GM21619 (cell line): ENCODE measurements at regions not wholly inside any gene's neighbourhood (a gene's known extent, or its start where the extent isn't known, plus 50 kb on each side); places are given as distances from the start of the nearest gene placed in this dataset.

Source experiments
- ATAC-seq: cut with Tn5 transposase; IDR thresholded peaks from one replicate; pipeline ENCODE4 v1.9.1; 2021; ENCODE audit not compliant: unreplicated experiment

DNA sequence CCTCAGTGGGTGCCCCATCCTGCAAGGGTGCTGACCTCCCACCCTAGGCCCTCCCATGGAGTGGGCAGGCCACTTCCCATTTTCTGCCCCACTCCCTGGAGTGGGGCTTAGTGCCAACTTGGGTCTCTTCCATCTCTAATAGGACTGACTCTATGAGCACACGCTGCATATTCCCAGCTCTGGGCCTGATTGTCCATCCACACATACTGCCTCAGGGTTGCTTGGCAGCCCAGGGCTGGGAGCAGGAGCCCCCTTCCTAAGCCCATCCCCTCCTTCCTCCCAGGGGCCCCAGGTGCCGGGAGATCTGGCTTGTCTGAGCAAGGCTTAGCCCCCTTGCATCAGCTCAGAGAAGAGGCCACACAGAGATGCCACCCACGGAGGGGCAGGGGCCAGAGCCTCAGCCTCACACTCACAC, 55.1 kb downstream of the PJA1 start:
- ATAC-seq: no peak

DNA sequence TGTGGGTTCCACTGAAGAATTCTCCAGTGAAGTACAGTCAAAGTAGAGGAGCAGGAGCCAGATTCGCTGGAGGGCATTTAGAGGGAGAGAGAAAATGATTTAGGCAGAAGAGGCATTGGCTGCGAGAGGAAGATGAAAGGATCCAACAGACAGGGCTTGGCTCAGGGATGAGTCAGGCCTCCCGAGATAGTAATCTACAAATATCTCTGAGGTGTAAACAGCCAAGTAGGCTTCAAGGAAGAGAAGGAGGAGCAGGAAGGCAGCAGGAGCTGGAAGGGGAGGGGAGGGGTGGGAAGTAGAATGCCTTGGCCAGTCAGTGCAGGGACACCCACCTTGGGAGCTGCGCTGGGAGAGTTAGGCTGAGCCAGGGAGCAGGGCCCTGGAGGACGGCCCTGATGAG, 55.5 kb downstream of the PJA1 start:
- ATAC-seq: no peak

DNA sequence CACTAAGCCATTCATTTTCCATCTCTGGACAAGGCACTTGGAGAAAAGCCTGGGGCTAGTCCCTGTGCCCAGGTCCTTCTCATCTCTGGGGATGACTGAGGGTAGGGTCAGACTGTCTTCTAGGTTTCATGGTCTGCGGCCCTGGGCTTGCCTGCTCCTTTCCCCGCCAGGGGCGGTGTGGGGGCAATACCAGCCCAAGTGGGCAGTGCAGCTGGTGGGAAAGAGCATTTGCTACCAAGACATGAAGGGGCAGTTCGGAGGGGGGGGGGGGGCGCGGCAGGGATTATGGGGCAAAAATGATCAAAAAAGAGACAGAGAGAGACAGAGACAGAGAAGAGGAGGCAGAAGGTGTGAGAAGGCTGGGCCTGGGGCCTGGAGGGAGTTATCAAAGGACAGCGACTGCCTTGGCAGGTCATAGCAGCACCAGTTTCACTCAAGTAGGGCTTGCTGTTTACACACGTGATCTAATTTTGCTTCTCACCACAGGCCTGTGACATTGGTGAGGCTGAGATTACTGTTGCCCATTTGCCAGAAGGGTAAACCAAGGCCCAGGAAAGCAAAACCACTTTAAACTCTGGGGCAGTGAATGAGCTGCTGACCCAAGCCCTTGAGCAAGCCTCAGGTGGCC, 56.1 kb downstream of the PJA1 start:
- no peak for ATAC-seq

DNA sequence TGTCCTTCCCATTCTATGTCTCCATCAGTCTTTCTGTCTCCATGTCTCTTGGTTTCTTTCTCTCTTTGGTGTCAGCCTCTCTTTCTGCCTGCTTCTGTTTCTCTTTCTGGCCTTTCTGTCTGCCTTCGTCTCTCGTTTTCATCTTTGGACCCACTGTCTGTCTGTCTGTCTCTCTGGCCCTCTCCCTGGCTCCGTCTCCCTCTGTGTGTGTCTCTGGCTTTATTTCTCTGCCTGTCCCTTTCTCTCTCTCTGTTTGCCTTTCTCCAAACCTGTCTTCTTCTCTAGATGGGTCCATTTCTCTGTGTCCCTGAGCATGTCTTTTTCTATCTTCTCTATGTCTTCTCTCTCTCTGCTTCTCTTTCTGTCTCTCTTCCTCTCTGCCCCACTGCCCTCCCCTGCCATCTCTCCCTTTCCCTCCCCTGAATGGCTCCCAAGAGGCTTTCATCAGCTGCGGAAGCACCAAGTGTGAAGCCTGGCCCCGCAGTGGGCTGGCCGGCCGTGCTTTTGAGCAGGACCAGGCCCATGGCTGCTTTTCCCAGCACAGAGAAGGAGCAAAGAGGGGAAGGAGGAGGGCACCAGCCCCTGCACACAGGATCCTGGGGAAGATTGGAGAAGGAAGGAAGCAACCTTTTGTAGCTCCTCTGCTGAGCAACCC, 57.4 kb downstream of the PJA1 start:
- no peak for ATAC-seq

DNA sequence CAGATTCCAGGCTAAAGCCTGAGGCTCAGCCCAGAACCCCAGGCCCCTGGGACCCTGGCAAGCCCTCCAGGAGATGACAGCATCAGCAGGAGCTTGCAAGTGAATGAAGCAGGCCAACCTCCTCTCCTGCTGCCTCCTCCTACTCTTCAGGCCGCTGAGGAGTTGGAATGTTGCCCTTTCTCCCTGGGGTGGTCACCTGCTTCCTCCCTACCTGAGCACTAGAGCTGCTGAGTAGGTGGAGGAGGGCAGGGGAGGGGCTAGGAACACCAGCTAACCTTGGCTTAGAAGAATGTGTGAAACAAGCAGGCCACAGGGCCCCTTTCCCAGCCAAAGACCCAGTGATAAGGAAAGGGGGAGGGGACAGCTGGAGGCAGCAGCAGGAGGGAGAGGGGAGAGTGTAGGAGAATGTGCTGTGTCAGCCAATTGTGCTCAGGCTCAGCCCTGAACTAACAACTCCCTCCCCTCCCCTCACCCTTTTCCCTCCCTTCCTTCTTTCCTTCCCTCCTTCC, 58.0 kb downstream of the PJA1 start:
- no peak for ATAC-seq

DNA sequence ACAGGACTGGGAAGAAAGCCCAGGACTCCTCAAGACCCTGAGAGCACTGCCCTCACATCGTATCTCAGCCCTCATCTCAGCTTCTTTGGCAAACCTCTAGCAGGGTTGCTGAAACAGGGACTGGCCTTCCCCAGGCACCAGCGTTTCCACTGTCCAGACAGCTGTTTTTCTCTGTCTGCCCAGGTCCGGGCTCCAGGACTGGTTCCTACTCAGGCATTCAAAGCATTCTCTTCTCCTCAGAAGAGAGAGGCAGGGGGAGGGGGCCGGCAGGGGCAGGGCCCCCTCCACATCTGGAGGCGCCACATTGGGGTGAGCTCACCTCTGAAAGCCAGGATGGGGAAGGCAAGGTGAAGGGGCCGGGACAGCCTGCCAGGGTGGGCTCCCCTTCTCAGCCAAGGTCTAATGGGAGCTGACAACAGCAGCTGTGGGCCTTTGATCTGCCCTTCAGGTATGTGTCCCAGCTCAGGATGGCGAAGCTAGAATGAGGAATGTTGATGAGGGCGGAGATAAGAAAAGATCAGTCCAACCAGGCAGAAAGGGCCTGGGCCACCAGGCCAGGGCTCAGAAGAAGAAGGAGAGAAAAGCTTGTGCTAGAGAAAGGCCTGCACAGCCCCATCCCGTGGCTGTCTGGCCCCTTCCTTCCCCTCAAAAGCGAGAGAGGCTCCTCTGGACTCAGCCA, 60.4 kb downstream of the PJA1 start:
- ATAC-seq: no peak

DNA sequence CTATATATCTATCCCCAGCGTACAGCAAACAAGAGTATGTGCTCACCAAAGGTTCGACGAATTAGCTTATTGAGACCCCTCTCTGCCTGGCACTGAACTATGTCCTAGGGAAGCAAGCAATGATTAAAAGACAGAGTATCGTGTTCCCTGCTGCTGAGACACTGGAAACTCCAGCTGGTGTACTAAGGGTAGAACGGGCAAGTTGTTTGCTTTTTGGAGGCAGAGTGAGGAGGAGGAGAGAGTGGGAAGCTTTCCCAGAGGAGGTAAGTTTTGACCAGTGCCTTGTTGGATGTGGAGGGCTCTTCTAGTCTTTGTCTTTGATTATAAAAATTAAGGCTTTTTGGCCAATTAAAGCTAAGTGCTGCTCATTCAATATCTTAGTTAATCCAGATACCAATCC, 61.7 kb downstream of the PJA1 start:
- ATAC-seq: no peak

DNA sequence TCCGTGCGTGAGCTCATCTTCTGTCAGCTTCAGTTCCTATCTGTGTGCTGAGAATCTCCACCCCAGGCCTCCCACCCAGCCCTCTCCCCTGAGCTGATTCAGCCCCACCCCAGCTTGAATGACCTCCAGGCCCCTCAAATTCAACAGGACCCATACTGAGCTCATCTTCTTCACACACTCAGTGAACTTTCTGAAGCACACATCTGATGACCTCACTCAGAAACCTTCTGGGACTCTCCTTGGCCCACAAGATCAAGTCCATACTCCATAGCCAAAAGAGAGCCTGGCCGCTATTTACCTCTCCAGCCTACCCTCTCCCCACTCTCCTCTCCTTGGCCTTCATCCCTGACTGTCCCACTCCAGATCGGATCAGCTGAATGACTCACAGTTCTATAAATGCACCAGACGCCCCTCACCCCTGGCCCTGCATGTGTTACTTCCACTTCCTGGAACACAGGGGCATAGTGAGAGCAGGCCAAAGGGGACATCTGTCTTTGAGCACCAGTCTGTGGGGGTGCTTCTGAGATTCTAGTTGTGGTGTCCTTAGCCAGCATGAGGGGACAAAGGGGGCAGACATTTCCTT, 62.5 kb downstream of the PJA1 start:
- ATAC-seq: no peak

DNA sequence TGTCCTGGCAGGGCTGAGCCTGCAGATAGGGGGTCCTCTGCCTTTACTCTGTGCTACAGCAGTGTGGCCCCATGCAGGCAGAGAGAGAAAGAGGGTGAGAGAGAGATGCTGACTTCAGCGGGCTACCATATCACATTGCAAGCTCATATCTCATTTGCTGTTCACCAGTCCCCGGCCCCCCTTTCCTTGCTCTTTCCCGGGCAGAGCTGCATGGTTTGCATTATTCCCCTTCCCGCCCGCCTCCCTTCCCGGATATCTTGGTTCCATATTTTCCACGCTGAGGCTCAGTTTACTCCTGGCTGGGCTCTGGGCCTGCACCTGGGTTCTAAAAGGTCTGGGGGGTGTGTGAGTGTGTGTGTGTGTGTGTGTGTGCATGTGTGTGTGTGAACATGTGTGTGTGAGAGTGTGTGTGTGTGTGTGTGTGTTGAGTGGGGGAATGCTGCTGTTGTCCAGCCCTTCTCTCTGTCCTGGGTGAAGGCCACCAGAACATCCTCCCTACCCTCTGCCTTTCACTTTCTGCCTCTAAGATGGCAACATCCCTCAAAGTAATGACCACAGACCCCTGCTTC, 63.5 kb downstream of the PJA1 start:
- ATAC-seq: no peak

DNA sequence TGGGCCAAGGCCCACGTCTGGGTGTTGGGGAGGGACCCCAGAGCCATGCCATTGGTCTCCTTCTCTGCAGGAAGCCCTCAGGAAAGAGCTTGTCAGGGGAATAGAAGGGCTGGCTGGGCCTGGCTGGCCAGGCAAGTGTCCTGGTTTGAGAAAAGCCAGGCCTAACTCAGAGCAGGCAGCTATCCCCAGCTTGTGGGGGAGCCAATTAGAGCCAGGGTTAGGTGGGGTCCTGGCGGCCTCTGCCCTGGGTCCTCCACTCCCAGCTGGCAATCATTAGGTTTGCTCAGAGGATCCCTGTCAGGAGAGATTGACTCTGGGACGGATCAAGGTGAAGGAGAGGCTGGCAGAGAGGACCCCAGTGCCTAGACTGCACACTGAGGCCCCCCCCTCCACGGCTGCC, 64.8 kb downstream of the PJA1 start:
- no peak for ATAC-seq

DNA sequence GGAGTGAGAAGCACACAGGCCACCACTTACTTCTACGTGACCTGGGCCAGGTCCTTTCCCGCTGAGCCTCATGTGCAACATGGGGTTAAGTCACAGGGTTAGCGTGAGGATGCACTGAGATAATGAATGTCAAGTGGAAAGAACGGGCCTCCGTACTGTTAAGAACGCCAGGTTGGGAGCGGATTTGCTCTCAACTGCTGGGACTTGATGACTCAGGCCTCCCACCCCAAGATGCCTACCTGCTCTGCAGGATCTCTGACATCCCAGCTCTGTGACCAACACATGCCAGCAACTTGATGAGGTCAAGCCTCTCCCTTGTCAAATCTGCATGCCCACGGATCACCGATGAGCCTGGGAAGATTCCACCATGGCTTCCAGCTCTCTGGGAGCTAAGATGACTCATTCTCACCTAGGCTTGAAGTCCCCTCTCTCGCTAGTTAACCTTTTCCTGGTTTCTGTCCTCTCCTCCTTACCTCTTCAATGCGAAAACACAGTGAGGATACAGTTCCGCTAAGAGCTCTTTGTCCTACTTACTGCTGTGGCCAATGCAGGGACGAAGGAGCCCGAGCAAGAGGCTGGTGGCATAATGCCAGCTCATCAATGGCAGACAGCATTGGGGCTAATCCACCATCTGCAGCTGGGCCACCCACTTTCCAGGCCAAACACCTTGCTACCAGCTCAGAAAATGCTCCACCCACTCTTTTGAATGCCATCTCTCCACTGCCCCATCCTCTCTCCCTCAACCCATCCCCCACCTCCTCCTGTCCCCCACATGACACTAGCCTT, 67.6 kb downstream of the PJA1 start:
- ATAC-seq: no peak

DNA sequence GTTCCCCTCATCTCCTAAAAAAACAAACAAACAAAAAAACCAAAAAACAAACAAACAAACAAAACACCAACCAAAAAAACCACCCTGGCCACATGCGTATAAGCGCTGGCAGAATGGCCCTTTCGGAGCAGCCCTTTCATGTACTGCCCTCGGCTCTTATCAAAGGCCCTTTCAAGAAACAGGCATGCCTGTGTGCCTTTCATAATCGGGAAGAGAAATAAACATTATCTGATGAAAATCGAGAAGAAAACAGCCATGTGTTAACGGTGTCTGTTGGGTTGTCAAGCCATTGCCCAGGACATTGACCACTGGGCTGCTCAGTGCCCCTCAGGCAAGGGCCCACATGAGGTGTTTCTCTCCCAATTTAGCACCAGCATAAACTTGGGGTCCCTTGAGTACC, 68.3 kb downstream of the PJA1 start:
- ATAC-seq: no peak

DNA sequence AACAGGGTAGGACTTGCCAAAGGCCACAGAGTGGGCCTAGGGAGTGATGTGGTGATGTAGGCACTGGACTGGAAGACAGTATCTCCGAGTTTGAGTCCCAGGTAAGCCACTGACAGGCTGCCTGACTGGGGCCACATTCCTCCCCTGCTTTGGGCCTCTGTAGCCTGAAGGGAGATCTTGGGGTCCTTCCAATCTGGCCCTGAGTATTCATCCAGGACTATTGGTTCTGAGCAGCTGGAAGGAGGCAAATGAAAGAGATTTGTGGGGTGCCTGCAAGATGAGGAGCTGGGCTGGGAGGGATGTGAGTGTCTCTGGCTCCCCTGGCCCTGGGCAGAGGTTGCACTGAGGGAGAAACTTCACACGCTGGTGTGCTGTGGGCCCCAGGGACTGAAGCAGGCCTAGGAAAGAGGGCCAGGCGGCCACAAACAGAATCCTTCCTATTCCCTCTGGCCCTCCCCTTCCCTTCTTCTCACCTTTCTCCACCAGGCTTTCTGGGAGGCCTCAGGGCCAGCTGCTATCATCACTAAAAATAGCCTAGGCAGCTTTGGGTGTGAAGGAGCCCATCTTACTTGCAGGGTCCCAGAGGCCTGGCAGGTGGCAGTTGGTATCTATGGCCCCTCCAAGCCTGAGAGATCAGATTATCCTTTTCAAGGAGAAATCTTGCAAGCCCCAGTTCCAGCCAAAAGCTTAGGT, 70.1 kb downstream of the PJA1 start:
- no peak for ATAC-seq

DNA sequence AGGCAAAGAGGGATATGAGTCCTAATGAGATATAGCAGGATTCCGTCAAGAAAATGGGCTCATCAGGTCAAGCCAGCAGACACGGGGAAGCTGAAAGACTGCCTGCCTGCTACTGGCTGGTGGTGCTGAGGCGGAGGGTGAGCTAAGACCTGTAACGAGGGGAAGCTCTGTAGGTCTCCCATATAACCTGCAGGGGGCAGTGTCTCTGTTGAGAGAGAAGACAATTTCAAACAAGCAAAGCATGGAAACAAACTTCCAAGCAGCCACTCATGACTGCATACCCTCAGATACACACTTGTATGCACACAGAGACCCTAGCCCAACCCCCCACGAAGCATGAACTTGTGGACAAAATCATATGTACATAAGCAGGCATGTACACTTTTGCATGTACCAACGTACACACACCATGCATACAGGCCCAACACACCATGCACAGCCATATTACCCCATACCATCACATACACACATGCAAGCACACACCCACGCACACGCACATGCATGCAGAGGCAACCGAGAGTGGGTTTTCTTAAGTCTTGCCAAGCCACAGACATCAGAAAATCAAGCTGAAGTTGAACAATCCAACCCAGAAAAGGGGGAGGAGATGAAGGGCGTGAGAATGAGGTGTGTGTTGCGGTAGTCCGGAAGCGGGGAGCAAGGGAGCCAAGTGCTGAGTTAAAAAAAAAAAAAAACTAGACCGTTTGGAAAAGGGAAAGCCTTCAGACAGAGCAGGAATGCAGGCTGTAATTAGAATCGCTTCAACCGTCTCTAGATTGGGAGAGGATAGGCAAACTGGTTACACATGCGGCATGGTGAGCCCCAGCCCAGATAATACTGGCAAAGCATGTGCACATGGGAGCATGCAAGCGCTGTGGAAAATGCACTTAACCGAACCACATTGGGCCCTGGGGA, 71.0 kb downstream of the PJA1 start:
- ATAC-seq: peak; percentile 60

DNA sequence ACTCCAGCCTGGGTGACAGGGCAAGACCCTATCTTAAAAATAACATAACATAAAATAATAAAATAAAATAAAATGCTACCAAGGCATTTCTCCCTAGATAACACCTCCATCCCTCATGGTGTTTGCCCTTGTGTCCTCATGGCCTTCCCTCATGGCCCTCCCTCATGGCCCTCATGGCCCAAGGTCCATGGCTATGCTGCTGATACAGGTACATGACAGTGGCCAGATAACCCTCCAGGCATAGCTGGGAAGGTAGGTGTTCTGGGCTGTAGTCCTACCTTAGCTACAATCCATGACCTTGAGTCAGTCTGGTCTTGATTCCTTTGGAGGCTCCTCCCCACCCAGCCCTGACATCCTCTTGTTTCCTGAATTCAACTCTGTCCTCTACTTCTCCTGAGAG, 75.2 kb downstream of the PJA1 start:
- no peak for ATAC-seq

DNA sequence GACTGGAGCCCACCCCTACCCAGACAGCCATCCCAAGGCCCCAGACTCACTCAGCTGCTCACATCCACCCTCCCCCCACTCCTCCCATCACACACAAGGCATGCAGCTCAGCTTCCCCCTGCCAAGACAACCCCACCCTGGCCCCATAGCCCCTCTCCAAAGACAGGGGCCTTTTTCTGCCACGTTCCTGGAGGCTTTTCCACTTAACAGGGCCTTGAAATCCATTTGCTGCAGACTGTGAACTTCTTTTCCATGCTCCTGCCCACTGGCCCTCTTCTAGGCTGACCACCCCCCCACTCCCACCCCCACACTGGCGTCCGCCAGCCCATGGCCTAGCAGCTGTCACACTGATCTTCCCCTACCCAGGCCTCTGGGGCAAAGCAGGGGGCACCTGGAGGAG, 76.0 kb downstream of the PJA1 start:
- no peak for ATAC-seq

DNA sequence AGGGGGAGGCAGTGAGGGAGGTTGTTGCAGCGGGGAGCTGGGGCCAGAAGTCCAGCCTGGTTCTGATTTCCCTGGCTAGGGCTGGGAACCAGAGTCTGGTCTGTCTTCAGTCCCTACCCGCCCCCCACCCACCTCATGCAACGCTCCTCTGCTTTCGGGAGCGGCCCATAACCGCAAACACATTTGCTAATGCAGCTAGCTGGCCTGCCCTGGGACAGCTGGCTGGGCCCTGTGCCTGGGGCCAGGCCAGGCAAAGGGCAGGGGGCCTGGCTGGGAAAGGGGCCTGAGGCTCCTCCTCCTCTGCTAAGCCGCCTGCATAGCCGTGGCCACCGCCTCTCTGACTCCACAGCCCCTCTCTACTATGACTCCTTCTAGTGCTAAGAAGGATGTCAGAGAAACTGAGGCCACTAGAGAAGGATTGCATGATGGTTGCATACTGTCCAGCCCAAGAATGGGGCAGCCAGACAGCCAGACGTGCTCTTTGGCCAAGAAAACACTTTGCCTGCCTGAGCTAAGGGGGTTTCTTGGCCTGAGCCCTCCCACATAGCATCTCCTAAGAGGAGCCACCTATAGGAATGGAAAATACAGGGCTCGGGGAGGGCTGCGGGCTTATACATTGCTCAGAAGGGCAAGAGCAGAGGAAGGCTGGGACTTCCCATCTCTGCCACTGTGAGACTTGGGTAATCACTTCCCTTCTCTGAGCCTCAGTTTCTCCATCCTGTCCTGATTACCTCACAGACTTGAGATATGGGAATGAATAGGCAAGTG, 76.9 kb downstream of the PJA1 start:
- no peak for ATAC-seq

DNA sequence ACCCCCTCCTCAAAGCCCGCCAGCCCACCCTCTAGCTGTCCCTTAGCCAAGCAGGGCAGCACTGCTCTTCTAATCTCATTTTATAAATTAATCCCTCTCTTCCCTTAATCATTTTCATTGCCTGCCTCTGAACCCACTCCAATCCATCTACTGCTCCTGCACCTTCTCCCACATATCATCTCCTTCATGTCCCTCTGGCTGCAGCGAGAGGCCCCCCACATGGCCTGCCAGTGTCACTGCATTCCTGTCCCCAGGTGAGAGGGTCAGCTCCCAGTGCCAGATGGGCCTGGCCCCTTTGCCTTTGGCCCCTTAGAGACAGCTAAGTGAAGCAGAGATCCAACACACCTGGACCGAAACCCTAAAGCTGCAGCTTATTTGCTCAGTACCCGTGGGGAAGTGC, 79.4 kb downstream of the PJA1 start:
- ATAC-seq: no peak

DNA sequence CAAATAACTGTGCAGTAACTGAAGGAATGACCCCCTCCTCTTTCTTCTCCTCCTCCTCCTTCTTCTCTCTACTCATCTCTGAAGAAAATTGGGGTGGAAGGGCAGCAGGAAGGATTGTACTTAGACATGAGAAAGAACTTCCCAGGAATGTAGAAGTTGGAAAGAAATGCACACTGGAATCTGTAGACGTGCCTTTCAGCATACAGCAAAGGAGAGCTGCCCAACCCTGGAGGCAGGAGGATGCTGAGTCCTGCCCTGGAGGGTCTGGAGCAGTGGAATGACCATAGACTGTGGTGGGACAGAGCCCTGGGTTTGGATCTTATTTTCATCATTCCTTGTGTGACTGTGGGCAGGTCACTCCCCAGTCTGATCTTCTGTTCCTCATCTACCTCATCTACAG, 80.1 kb downstream of the PJA1 start:
- no peak for ATAC-seq
